ENCODE measurements at regions not wholly inside any gene's neighbourhood (a gene's known extent, or its start where the extent isn't known, plus 50 kb on each side); places are given as distances from the start of the nearest gene placed in this dataset.

- no peak for DNase-seq (ENCODE audit: low read depth)
- no peak for TF ChIP-seq CTCF (IDR thresholded peaks at IDR 0.05; ENCODE audit: low read depth, low read length, missing control alignments)
- no peak overlapping the region for H3K4me3 ChIP-seq (ENCODE audit: low read depth, low read length)
- in situ Hi-C loops (cut with HindIII; ENCODE audit: low sequenced_read_pairs), result no loop called here
Observed at GRCh38 chr9:2403701-2404100, 217.9 kb upstream of the VLDLR start.

GRCh38 chr9:2406252-2406651, 215.3 kb upstream of the VLDLR start:
- DNase-seq (ENCODE audit: low read depth), result no peak
- no peak overlapping the region for H3K4me3 ChIP-seq (ENCODE audit: low read depth, low read length)
- no peak for TF ChIP-seq CTCF (IDR thresholded peaks at IDR 0.05; ENCODE audit: low read depth, low read length, missing control alignments)
- in situ Hi-C loops (cut with HindIII; ENCODE audit: low sequenced_read_pairs), result no loop called here

GRCh38 chr9:2407450-2407849, 214.1 kb upstream of the VLDLR start:
- no peak for TF ChIP-seq CTCF (IDR thresholded peaks at IDR 0.05; ENCODE audit: low read depth, low read length, missing control alignments)
- H3K4me3 ChIP-seq (ENCODE audit: low read depth, low read length), result no peak overlapping the region
- DNase-seq (ENCODE audit: low read depth), result no peak
- in situ Hi-C loops (cut with HindIII; ENCODE audit: low sequenced_read_pairs), result no loop called here

- TF ChIP-seq CTCF (IDR thresholded peaks at IDR 0.05; ENCODE audit: low read depth, low read length, missing control alignments), result no peak
- in situ Hi-C loops (cut with HindIII; ENCODE audit: low sequenced_read_pairs), result no loop called here
- peak; percentile 35 for DNase-seq (ENCODE audit: low read depth)
Observed at GRCh38 chr9:2411459-2412215, 209.9 kb upstream of the VLDLR start.

GRCh38 chr9:2413160-2413805, 208.3 kb upstream of the VLDLR start:
- TF ChIP-seq CTCF (IDR thresholded peaks at IDR 0.05; ENCODE audit: low read depth, low read length, missing control alignments), result no peak
- H3K4me3 ChIP-seq (ENCODE audit: low read depth, low read length), result no peak overlapping the region
- DNase-seq (ENCODE audit: low read depth), result no peak
- in situ Hi-C loops (cut with HindIII; ENCODE audit: low sequenced_read_pairs), result no loop called here

More at GRCh38 chr9:2411459-2412215, 209.9 kb upstream of the VLDLR start:
- no peak overlapping the region for H3K4me3 ChIP-seq (ENCODE audit: low read depth, low read length)

- in situ Hi-C loops (cut with HindIII; ENCODE audit: low sequenced_read_pairs), result no loop called here
- H3K4me3 ChIP-seq (ENCODE audit: low read depth, low read length), result no peak overlapping the region
- no peak for DNase-seq (ENCODE audit: low read depth)
- no peak for TF ChIP-seq CTCF (IDR thresholded peaks at IDR 0.05; ENCODE audit: low read depth, low read length, missing control alignments)
Observed at GRCh38 chr9:2414465-2414864, 207.1 kb upstream of the VLDLR start.

Measured in astrocyte of the cerebellum (primary cell).